GM19463 (cell line): ENCODE measurements at regions not wholly inside any gene's neighbourhood (a gene's known extent, or its start where the extent isn't known, plus 50 kb on each side); places are given as distances from the start of the nearest gene placed in this dataset.

Source experiments
- ATAC-seq: cut with Tn5 transposase; IDR thresholded peaks from one replicate; pipeline ENCODE4 v1.9.1; 2021; ENCODE audit warnings: mild to moderate bottlenecking, moderate library complexity; ENCODE audit not compliant: unreplicated experiment

DNA sequence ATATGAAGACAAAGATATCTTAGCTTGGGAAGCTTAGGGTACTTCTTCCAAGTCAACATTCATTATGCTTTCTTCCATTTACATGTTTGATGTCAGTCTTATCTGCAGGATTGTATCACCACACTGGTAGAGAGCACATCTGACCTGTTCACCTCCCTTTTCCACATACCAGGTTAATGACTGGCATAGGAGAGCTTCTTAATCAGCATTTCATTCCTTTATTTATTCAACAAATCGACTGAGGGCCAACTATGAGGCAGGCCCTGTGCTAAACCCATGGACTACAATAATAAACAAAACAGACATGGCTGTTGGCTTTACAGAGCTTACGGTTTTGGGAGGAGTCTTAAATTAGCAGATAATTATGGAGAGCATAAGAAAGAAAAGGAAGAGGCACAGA lies 378.1 kb upstream of the CDH11 start:
- no peak for ATAC-seq

- ATAC-seq: no peak
These were observed 377.7 kb upstream of the CDH11 start for GRCh38 chr16:65499566-65499965.

DNA sequence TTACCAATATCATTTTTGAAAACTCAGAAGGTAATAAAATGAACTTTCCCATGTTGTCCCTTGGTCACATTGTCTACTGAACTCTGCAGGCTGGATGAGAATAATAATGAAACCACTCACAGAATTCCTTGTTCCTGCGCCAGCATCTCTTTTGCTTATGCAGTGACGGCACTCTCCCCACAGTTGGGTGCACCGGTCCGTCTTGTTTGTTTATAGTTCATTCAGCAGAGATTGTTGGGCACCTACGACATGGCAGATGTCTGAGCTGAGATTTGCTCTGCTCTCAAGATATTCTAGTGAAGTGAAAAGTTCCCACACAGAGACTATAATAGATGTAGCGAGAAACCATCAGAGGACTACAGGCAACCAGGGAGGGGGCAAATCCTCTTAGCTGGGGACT lies 375.7 kb upstream of the CDH11 start:
- ATAC-seq: no peak

GRCh38 chr16:65495106-65495505 lies 373.2 kb upstream of the CDH11 start:
- ATAC-seq: no peak

GRCh38 chr16:65494609-65495008 lies 372.7 kb upstream of the CDH11 start:
- no peak for ATAC-seq

- no peak for ATAC-seq
These were observed 372.2 kb upstream of the CDH11 start for GRCh38 chr16:65494080-65494479.

DNA sequence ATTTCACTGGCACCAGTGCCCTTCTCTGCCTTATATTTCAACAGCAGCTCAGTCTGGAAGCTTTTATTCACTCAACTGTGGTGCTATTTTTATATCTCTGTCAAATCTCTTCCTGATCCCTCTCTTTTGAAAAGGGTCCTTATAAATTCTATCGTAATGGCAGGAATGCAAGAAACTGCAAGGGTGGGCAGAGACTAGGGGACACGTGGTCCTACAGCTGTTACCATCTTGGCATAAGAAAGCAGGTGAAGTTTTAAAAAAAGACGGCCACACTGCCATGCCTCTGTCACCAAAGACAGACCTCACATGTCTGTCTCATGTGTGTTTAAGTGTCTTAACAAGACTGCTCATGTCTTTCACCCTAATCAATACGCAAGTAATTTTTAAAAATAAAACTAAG lies 368.4 kb upstream of the CDH11 start:
- no peak for ATAC-seq

DNA sequence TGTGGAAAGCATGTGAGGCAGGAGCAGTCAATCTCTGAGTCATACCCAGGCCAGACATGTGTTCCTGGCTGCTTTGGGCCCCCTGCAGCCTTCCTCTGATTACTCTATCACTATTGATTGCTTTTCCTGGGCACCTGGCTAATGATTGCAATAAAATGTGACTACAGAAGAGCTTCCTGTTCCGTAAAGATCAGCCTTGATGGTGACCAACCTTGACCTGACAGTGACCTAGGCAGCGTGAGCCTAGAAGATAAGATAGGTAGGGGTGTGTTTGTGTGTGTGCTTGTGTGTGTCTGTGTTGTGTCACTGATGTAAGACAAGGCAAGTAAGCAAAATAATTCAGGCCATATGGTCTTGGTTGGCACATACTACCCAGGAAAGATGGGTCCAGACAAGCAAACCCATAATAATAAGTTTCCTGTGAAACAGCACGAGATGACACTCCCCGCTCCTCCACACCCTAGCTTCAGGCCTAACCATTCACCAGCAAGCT lies 367.7 kb upstream of the CDH11 start:
- no peak for ATAC-seq

GRCh38 chr16:65487231-65487630 lies 365.4 kb upstream of the CDH11 start:
- no peak for ATAC-seq

- no peak for ATAC-seq
These were observed 360.1 kb upstream of the CDH11 start for GRCh38 chr16:65481956-65482355.

- no peak for ATAC-seq
These were observed 358.6 kb upstream of the CDH11 start for GRCh38 chr16:65480281-65481091.

DNA sequence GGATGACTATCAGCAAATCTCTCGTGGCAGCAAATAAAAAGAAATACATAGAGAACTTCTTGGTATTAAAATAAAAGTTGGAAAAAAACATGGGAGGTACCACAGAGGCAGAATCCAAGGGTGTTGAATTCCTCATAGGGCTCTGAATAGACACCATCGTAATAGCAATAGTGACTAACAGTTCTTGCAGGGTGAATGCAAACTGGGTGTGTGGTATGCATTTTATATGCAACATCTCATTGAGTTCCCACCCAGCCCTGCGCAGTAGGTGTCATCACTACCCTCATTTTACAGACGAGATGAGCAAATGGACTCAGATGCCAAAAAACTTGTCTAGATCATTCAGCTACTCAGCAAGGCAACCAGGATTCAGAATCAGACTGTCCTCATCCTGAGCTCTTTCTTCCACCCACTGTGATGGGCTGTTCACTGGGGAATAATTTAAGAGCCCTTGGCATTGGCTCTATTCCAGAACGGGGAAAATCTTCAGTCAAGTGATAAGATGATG lies 354.6 kb upstream of the CDH11 start:
- no peak for ATAC-seq

DNA sequence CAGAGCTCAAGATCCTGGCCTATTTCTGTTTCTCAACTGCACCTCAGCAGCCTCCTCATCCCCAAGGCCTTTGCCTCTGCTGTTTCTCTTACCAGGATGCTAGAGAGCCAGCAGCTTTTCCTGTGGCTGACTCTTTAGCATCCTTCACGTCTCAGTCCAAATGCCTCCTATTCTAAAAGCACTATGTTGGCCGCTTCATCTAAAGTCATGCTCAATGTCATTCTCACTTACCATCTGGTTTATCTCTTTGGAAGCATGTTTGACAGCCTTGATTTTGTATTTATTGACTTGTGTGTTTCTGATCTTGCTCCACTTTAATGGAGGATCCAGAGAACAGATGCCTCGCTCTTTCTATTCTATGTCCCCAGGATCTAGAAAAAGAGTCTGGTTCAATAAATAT lies 351.8 kb upstream of the CDH11 start:
- no peak for ATAC-seq

- no peak for ATAC-seq
These were observed 347.3 kb upstream of the CDH11 start for GRCh38 chr16:65469116-65469515.

- ATAC-seq: no peak
These were observed 346.3 kb upstream of the CDH11 start for GRCh38 chr16:65468133-65468532.

DNA sequence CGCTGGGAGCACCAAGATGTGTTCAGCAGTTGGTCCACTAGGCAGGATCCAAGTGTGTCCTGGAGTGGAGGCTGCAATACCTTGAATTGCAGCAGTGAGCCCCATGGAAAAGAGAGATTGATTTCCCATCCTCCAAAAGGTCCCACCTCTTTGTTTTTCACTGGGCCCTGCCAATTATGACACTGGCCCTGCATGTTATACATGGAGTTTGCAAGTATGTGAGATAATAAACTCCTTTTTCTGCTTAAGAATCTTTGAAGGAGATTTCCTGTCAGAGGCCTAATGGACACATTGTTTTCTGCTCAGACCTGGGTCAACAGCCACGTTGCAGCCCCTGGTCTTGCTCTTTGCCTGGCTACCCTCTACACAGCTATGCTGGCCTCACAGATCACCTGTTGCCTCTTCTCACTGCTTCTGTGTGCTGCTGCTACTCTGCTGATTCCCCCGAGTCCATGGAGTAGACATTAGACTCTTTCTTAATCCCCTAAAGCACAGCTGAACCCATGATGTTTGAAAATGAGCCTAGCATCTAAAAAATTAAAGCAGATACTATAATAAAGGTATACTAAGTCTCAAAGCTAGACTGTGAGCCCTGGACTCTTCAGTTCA lies 341.9 kb upstream of the CDH11 start:
- no peak for ATAC-seq

GRCh38 chr16:65457084-65457483 lies 335.2 kb upstream of the CDH11 start:
- no peak for ATAC-seq

DNA sequence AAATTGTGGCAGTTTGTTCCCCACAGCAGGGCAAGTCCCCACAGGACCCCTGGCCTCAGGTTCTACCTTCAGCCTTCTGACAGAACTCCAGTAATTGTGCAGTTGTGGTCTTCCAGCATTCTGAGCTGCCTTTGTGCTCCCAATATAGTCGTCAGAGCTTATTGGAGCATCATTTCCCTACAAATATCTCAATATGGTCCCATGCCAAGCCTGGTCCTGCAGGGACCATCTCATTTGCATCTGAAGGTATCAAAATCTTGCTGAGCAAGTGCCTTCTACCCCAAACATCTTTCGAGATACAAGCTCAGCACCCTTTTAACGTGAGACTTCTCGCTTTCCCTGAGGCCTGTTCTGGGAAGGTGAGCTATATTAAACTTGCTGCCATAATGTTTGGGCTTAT lies 333.9 kb upstream of the CDH11 start:
- no peak for ATAC-seq

DNA sequence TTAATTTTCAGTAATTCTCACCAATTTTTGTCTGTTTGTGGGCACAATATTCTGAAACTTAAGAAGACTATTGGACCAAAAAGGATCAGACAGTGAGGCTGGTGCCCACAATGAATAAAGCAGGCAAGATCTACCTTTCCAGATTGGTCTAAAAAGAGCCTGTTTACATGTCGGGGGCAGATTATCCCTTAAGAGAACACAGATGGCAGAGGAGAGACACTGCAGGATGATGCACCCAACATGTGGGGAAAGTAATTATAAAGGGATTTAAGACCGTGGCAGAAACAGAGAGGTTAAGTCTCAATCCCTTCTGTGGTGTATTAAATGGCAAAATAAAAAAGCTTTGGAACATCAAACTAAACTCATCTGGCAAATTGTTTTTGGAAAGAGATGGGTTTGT lies 331.8 kb upstream of the CDH11 start:
- ATAC-seq: no peak

DNA sequence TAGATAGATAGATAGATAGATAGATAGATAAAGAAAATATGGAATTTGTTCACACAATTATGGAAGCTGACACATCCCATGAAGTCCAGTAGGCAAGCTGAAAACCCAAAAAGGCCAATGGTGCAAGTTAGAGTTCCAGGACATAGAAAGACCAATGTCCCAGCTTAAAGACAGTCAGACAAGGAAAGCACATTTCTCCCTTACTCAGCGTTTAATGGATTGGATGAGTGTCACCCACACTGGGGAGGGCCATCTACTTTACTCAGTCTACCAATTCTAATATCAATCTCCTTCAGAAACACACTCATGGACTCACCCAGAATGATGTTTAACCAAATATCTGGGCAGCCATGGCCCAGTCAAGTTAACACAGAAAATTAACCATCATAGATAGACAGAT lies 327.7 kb upstream of the CDH11 start:
- ATAC-seq: no peak

DNA sequence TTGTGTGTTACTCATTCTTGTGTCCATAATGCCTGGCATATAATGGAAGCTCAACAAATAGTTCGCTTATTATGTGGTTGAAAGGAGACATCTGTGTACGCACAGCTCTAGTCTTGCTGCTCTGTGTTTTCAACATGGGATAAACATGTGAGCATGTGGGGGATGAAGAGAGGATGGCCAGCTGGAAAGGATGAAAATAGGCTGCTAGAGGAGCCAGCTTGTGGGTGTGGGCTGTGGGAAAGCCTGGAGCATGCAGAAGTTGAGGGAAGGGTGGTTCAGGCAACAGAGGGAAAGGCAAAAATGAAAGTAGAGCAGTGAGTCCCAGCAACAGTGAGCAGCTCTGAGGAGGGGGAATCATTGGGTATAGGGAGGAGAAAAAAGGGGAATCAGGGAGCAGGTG lies 324.6 kb upstream of the CDH11 start:
- no peak for ATAC-seq
